GM21447 (cell line): ENCODE measurements at regions not wholly inside any gene's neighbourhood (a gene's known extent, or its start where the extent isn't known, plus 50 kb on each side); places are given as distances from the start of the nearest gene placed in this dataset.
"Not testable (repeated sequence)": the region's sequence is repeated elsewhere in the genome, so short reads cannot be mapped to it uniquely, and the experiment has no call there.

Experiments
- ATAC-seq: cut with Tn5 transposase; IDR thresholded peaks from one replicate; pipeline ENCODE4 v1.9.1; 2021; ENCODE audit not compliant: unreplicated experiment

GRCh38 chr21:10325546-10325945 is 195.8 kb upstream of the TPTE start:
- ATAC-seq, result peak; percentile 97

GRCh38 chr21:10326146-10326545 is 195.2 kb upstream of the TPTE start:
- peak; percentile 51 for ATAC-seq

DNA sequence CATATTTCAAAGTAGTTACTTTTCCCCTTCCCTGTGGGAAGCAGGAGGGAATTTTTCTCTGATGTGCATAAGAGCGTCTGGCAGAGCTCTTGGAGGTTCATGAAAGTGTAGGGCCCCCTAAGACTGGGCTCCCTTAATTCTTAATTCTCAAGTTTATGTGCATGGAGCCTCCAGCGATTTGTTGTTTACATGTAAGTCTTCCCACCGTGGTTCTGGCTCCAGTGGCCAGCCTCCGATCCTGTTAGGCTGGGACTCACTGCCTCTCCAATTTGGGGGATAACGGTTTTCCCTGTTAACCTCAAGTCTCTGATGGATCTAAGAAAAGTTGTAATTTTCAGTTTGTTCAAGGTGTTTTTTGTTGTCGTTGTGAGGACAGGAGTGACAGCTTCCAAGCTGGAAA is 192.7 kb upstream of the TPTE start:
- ATAC-seq, result not testable (repeated sequence)

GRCh38 chr21:10330641-10331119 is 190.7 kb upstream of the TPTE start:
- ATAC-seq, result not testable (repeated sequence)

DNA sequence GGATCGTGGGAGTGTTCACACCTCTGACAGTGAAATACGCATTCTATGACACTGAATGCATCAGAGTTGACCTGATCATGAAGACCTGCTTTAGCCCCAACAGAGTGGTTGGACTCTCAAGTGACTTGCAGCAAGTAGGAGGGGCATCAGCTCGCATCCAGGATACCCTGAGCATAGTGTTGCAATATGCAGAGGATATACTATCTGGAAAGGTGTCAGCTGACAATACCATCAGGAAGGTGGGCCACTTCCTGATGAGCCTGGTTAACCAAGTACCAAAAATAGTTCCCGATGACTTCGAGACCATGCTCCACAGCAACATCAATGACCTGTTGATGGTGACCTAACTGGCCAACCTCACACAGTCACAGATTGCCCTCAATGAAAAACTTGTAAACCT is 190.2 kb upstream of the TPTE start:
- not testable (repeated sequence) for ATAC-seq

- not testable (repeated sequence) for ATAC-seq
Measured at GRCh38 chr21:10332935-10333334, 188.4 kb upstream of the TPTE start.

GRCh38 chr21:10334391-10334790 is 187.0 kb upstream of the TPTE start:
- not testable (repeated sequence) for ATAC-seq

- not testable (repeated sequence) for ATAC-seq
Measured at GRCh38 chr21:10342261-10342956, 179.0 kb upstream of the TPTE start.

GRCh38 chr21:10343146-10343935 is 178.0 kb upstream of the TPTE start:
- not testable (repeated sequence) for ATAC-seq

- not testable (repeated sequence) for ATAC-seq
Measured at GRCh38 chr21:10344266-10344665, 177.1 kb upstream of the TPTE start.

DNA sequence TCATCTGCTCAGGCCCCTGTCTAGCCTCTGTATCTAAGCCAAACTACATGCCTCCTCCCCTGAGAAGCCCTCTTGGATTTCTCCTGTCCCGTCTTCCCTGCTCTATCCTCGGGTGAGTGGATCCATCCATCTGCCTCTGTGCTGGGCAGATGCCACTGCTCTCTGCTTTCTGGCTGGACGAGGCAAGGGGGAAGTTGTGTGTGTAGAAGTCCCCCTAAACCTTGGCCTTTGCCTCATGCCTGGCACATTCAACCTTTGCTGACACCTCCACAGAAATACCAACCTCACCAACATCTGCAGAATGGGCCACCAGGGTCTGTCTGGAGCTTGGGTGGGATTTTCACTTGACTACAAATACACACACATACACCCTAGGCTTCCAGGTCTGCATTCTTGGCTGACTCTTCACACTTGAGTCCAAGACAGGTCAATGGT is 176.2 kb upstream of the TPTE start:
- not testable (repeated sequence) for ATAC-seq

DNA sequence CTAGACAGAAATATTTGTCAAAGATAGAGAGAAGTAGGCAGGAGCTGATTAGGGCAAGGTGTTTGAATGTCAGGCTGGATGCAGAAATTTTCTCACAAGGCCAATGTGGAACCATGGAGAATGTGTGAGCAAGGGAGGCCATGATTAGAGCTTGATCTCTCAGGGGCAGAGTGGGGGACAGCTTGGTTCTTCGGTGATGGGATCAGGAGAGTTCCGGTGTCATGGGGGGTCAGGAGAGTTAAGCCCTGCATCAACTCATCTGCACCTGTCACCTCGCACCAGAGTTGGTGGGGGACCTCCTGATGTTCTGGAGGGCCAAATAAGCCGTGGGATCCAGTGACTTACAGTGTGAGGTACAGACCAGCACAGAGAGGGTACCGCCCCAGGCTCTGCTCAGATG is 175.1 kb upstream of the TPTE start:
- not testable (repeated sequence) for ATAC-seq

GRCh38 chr21:10346933-10347615 is 174.3 kb upstream of the TPTE start:
- ATAC-seq, result not testable (repeated sequence)

DNA sequence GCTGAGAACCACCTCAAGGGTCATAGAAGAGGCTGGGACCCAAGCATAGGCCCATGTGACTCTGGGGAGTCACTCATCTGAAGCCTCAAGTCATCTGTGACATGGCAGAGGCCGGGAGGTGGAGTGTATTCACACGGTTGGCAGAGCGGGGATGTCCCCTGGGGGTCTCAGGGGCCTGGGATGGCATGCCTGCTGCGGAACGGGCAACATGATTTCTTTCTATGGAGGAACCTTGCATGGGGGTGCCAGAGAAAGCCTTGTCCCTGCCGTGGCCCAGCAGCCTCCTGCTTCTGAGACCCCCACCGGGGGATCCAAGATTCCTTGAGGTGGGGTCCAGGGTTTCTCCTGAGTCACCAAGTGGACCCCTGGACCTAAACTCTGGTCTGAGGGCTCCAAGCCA is 173.7 kb upstream of the TPTE start:
- ATAC-seq, result not testable (repeated sequence)

DNA sequence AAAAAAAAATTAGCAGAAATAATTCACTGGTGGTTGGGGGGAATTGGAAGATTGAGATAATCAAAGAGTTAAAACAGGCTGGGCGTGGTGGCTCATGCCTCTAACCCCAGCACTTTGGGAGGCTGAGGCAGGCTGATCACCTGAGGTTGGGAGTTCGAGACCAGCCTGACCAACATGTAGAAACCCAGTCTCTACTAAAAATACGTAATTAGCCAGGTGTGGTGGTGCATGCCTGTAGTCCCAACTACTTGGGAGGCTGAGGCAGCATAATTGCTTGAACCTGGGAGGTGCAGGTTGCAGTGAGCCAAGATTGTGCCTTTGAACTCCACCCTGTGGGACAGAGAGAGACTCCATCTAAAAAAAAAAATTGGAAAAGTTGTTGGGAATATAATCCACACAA is 173.2 kb upstream of the TPTE start:
- ATAC-seq, result not testable (repeated sequence)

DNA sequence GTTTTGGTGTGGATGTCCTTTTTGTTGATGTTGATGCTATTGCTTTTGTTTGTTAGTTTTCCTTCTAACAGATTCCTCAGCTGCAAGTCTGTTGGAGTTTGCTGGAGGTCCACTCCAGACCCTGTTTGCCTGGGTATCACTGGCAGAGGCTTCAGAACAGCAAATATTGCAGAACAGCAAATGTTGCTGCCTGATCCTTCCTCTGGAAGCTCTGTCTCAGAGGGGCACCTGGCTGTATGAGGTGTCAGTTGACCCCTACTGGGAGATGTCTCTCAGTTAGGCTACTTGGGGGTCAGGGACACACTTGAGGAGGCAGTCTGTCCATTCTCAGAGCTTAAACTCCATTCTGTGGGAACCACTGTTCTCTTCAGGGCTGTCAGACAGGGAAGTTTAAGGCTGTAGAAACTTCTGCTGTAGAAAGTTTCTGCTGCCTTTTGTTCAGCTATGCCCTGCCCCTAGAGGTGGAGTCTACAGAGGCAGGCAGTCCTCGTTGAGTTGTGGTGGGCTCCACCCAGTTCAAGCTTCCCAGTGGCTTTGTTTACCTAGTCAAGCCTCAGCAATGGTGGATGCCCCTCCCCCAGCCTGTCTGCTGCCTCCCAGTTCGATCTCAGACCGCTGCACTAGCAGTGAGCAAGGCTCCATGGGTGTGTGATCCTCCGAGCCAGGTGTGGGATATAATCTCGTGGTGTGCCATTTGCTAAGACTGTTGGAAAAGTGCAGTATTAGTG is 166.4 kb upstream of the TPTE start:
- ATAC-seq, result not testable (repeated sequence)

DNA sequence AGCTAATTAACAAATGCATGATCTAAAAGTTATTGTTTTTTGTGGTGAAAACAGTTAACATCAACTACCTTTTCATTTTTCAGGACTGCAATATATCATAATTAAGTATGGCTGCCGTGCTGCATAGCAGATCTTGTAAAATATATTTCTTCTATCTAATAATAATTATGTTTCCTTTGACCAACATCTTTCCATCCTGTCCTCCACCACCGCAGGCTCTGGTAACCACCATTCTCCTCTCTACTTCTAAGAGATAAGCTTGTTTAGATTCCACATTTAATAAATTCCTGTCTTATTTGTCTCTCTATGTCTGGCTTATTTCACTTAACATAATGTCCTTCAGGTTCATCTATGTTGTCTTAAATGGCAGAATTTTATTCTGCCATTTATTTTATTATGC is 162.3 kb upstream of the TPTE start:
- ATAC-seq, result not testable (repeated sequence)

DNA sequence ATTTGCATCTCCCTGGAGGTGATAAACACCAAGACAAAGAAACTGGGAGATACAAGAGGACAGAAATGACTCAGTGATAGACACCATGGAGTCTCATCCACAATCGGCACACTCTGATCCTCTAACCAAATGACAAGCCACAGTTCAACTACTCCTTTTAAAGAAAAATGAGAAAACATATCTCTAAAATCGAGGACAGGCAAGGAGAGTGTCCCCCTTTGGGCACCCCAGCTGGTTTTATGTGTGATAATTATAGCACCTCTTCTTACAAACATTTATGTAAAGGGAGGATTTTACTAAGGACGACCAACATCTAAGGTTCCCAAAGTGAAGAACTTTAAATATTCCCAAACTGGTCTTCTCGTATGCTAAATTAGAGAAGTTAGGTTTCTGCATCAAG is 161.5 kb upstream of the TPTE start:
- ATAC-seq, result not testable (repeated sequence)

DNA sequence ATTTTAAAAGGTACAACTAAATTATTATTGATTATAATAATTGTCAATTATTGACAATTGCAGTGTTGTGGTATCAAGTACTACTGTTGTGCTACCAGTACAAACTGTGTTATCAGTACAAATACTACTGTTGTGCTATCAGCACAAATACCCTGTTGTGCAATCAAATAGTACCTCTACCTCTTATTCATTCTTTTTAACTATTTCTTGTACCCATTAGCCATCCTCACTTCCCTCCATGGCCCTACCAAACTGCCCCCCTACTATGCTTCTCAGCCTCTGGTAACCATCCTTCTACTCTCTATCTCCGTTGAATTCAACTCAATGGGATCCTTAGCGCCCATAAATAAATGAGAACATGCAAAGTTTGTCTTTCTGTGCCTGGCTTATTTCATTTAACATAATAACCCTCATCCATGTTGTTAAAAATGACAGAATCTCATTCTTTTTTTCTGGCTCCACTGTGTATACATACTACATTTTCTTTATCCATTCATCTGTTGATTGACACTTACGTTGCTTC is 160.1 kb upstream of the TPTE start:
- not testable (repeated sequence) for ATAC-seq

DNA sequence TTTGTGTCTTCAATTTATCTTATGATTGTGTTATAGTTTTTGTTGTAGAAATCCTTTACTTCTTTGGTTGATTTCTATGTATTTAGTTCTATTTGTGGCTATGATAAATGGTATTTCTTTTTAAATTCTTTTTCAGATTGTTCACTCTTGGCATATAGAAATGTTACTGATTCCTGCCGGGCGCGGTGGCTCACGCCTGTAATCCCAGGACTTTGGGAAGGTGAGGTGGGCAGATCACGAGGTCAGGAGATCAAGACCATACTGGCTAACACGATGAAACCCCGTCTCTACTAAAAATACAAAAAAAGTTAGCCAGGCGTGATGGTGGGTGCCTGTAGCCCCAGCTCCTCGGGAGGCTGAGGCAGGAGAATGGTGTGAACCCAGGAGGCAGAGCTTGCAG is 158.6 kb upstream of the TPTE start:
- not testable (repeated sequence) for ATAC-seq
